ENCODE measurements at regions not wholly inside any gene's neighbourhood (a gene's known extent, or its start where the extent isn't known, plus 50 kb on each side); places are given as distances from the start of the nearest gene placed in this dataset.

DNA sequence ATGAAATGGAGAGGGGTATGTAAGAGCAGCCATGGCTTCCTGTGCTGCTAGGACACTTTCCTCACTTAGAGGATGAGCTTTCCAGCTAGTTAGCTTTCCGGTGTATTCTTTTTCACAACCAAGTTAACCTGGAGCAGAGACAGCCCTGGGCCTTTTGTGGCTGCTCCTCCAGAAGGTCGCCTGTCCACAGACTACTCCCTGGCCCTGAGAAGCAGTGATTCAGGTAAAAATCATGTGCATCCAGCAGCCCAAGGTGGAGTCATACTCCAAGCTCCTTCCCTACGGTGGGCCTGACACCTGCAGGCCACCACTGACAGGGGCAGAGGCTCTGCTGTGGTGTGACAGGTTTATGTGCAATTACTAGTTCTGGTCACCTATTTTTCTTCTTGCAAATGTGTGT is 187.2 kb downstream of the ANKRD30B start:
- TF ChIP-seq, protein P1, sequence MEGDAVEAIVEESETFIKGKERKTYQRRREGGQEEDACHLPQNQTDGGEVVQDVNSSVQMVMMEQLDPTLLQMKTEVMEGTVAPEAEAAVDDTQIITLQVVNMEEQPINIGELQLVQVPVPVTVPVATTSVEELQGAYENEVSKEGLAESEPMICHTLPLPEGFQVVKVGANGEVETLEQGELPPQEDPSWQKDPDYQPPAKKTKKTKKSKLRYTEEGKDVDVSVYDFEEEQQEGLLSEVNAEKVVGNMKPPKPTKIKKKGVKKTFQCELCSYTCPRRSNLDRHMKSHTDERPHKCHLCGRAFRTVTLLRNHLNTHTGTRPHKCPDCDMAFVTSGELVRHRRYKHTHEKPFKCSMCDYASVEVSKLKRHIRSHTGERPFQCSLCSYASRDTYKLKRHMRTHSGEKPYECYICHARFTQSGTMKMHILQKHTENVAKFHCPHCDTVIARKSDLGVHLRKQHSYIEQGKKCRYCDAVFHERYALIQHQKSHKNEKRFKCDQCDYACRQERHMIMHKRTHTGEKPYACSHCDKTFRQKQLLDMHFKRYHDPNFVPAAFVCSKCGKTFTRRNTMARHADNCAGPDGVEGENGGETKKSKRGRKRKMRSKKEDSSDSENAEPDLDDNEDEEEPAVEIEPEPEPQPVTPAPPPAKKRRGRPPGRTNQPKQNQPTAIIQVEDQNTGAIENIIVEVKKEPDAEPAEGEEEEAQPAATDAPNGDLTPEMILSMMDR (conservative IDR thresholded peaks at IDR 0.05; ENCODE audit: low read length): no peak
- no peak for TF ChIP-seq EZH2phosphoT487 (IDR thresholded peaks at IDR 0.05; ENCODE audit: borderline replicate concordance, low read depth, low read length)

Data from OCI-LY7 (cell line).